Type B pancreatic cell (in vitro differentiated cells): ENCODE measurements at regions not wholly inside any gene's neighbourhood (a gene's known extent, or its start where the extent isn't known, plus 50 kb on each side); places are given as distances from the start of the nearest gene placed in this dataset.
"Not testable (repeated sequence)": the region's sequence is repeated elsewhere in the genome, so short reads cannot be mapped to it uniquely, and the experiment has no call there.

ENCODE experiments used
- DNase-seq: peaks from one replicate; pipeline ENCODE4 v3.0.0; 2021; ENCODE audit warnings: mixed read lengths; ENCODE audit not compliant: unreplicated experiment; ENCODE audit errors: extremely low spot score
- H3K27ac Mint-ChIP-seq: 2 replicates; pipeline ENCODE4 v1.8.0; 2021; ENCODE audit warnings: mild to moderate bottlenecking, mixed read lengths
- H3K27me3 Mint-ChIP-seq: 2 replicates; pipeline ENCODE4 v1.8.0; 2021; ENCODE audit warnings: mixed read lengths
- H3K36me3 Mint-ChIP-seq: 2 replicates; pipeline ENCODE4 v1.8.0; 2021; ENCODE audit warnings: mixed read lengths
- H3K4me1 Mint-ChIP-seq: one replicate; pipeline ENCODE4 v1.8.0; 2021; ENCODE audit warnings: mixed read lengths; ENCODE audit not compliant: unreplicated experiment
- H3K4me3 Mint-ChIP-seq: 2 replicates; pipeline ENCODE4 v1.8.0; 2021; ENCODE audit warnings: mild to moderate bottlenecking, mixed read lengths
- H3K9me3 Mint-ChIP-seq: 2 replicates; pipeline ENCODE4 v1.8.0; 2021; ENCODE audit warnings: mixed read lengths
- TF ChIP-seq, protein P1 (sequence below): fragments of 200-600 bp; sonication (generic); conservative IDR thresholded peaks from 2 replicates; pipeline ENCODE4 v1.5.0; 2021; ENCODE audit warnings: antibody characterized with exemption, mild to moderate bottlenecking

DNA sequence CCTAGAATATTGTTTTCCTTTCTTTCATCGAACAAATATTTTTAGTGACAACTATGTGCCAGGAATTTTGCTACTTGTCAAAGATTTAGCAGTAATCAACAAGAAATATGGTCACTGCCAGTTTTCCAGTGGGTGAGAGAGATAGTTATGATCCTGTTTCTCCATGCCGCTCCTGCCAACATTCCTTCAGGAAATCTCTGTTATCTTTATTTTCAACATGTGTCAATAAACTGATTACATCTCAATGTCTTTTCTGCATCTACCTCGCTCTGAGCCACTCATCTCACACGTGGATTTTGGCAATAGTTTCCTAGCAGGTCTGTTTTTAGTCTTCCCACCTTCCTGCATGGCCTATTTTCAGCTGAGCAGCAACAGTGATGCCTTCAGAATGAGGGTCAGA lies 650.0 kb upstream of the STXBP6 start:
- Mint-ChIP-seq H3K27ac (no peak overlapping the region), H3K36me3 (no peaks in the 10 kb centered on the region), H3K27me3 (no peaks in the 10 kb centered on the region), H3K4me1 (no peaks in the 10 kb centered on the region), H3K4me3 (no peak overlapping the region), H3K9me3 (no peaks in the 10 kb centered on the region)
- no peak for DNase-seq
- TF ChIP-seq, protein P1, sequence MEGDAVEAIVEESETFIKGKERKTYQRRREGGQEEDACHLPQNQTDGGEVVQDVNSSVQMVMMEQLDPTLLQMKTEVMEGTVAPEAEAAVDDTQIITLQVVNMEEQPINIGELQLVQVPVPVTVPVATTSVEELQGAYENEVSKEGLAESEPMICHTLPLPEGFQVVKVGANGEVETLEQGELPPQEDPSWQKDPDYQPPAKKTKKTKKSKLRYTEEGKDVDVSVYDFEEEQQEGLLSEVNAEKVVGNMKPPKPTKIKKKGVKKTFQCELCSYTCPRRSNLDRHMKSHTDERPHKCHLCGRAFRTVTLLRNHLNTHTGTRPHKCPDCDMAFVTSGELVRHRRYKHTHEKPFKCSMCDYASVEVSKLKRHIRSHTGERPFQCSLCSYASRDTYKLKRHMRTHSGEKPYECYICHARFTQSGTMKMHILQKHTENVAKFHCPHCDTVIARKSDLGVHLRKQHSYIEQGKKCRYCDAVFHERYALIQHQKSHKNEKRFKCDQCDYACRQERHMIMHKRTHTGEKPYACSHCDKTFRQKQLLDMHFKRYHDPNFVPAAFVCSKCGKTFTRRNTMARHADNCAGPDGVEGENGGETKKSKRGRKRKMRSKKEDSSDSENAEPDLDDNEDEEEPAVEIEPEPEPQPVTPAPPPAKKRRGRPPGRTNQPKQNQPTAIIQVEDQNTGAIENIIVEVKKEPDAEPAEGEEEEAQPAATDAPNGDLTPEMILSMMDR = no peak

- Mint-ChIP-seq H3K4me1 (no peaks in the 10 kb centered on the region), H3K9me3 (no peaks in the 10 kb centered on the region), H3K27ac (no peak overlapping the region), H3K36me3 (no peaks in the 10 kb centered on the region), H3K4me3 (no peak overlapping the region), H3K27me3 (no peaks in the 10 kb centered on the region)
- no peak for DNase-seq
- TF ChIP-seq, protein P1 = no peak
Observed at GRCh38 chr14:25698111-25698510, 648.2 kb upstream of the STXBP6 start.

DNA sequence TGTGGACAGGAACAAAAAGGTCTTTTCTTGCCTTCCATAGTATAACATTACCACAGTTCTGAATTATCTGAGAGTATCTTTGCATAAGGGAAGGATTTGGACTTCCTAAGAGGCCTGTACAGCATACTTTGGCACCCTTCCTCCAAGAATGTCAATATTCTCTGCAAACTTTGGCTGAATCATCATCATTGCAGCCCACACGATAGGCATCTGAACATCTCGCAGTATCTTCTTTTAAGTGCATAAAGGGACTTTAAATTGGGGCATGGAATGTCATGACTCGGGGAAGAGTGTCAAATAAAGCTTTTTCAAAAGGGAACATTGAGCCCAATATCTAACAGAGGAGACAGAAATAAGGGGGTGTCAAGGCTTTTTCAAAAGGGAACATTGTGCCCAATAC lies 646.2 kb upstream of the STXBP6 start:
- Mint-ChIP-seq H3K9me3 (no peaks in the 10 kb centered on the region), H3K36me3 (no peaks in the 10 kb centered on the region), H3K4me1 (no peaks in the 10 kb centered on the region), H3K27ac (no peak overlapping the region), H3K27me3 (no peaks in the 10 kb centered on the region), H3K4me3 (no peak overlapping the region)
- no peak for DNase-seq
- TF ChIP-seq, protein P1 = no peak

GRCh38 chr14:25685004-25685403 lies 635.1 kb upstream of the STXBP6 start:
- TF ChIP-seq, protein P1 = no peak
- H3K27ac Mint-ChIP-seq = no peak overlapping the region
- DNase-seq = no peak
- H3K27me3 Mint-ChIP-seq = no peaks in the 10 kb centered on the region
- H3K36me3 Mint-ChIP-seq = no peaks in the 10 kb centered on the region
- no peak overlapping the region for H3K4me3 Mint-ChIP-seq
- H3K9me3 Mint-ChIP-seq = no peaks in the 10 kb centered on the region
- no peaks in the 10 kb centered on the region for H3K4me1 Mint-ChIP-seq

- no peaks in the 10 kb centered on the region for H3K9me3 Mint-ChIP-seq
- no peaks in the 10 kb centered on the region for H3K36me3 Mint-ChIP-seq
- H3K27ac Mint-ChIP-seq = no peak overlapping the region
- DNase-seq = no peak
- TF ChIP-seq, protein P1 = no peak
- H3K27me3 Mint-ChIP-seq = no peaks in the 10 kb centered on the region
- no peaks in the 10 kb centered on the region for H3K4me1 Mint-ChIP-seq
- H3K4me3 Mint-ChIP-seq = no peak overlapping the region
Observed at GRCh38 chr14:25680934-25681333, 631.0 kb upstream of the STXBP6 start.

DNA sequence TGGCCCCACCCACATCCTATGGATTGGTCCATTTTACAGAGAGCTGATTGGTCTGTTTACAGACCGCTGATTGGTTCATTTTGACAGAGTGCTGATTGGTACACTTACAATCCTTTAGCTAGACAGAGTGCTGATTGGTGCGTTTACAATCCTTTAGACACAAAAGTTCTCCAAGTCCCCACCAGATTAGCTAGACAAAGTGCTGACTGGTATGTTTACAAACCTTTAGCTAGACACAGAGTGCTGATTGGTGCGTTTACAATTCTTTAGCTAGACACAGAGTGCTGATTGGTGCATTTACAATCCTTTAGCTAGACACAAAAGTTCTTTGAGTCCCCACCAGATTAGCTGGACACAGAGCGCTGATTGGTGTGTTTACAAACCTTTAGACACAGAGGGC lies 630.6 kb upstream of the STXBP6 start:
- H3K27ac Mint-ChIP-seq, H3K9me3 Mint-ChIP-seq, H3K27me3 Mint-ChIP-seq: not testable (repeated sequence)

More for the DNA sequence above, 630.6 kb upstream of the STXBP6 start:
- not testable (repeated sequence) for H3K36me3 Mint-ChIP-seq, H3K4me1 Mint-ChIP-seq, H3K4me3 Mint-ChIP-seq, DNase-seq
